HG03439 (cell line): ENCODE measurements at regions not wholly inside any gene's neighbourhood (a gene's known extent, or its start where the extent isn't known, plus 50 kb on each side); places are given as distances from the start of the nearest gene placed in this dataset.

Experiments
- ATAC-seq: cut with Tn5 transposase; IDR thresholded peaks from one replicate; pipeline ENCODE4 v1.9.1; 2021; ENCODE audit warnings: mild to moderate bottlenecking, moderate library complexity; ENCODE audit not compliant: unreplicated experiment

GRCh38 chr13:24006520-24007248 is 109.4 kb upstream of the C1QTNF9B start:
- ATAC-seq: no peak

- no peak for ATAC-seq
Observed at GRCh38 chr13:24007979-24008620, 110.8 kb upstream of the C1QTNF9B start.

GRCh38 chr13:24008679-24009078 is 111.4 kb upstream of the C1QTNF9B start:
- ATAC-seq: no peak

DNA sequence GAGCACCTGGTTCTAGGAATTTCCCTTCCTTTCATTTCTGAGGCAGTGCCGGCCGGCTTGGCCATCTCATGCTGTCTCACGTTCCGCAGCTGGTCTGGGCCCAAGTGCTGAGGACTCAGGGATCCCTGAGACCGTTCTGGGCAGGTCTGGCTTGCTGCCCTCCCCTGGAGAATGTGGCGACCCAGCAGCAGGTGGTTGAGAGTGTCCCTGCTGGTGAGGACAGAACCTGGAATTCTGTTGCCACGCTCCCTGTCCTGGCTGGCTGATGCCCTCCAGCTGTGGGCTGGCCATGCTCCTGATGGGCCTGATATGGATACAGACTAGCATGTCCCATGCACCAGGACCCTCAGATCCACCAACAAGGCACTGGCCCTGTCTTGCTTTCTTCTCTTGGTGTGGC is 114.0 kb upstream of the C1QTNF9B start:
- no peak for ATAC-seq

- ATAC-seq: no peak
Observed at GRCh38 chr13:24012648-24013047, 115.3 kb upstream of the C1QTNF9B start.

DNA sequence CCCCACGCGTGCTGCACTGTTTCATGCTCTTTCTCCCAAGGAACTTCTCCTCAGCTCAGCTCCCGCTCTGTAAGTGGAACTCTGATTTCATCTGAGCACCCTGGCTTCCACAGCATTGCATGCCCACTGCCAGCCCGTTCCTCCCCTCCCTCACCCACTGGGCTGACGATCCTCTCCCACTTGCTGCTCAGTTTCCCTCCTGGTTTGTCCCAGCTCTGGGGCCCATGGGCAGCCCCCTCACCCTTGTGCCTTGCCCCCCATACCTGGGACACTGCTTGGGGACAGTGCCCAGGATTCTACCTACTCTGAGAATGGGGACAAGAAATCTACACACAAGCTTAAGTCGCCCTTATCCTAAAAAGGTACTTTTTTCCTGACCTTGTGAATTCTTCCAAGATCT is 115.9 kb upstream of the C1QTNF9B start:
- ATAC-seq: no peak

GRCh38 chr13:24016046-24016445 is 118.7 kb upstream of the C1QTNF9B start:
- no peak for ATAC-seq

DNA sequence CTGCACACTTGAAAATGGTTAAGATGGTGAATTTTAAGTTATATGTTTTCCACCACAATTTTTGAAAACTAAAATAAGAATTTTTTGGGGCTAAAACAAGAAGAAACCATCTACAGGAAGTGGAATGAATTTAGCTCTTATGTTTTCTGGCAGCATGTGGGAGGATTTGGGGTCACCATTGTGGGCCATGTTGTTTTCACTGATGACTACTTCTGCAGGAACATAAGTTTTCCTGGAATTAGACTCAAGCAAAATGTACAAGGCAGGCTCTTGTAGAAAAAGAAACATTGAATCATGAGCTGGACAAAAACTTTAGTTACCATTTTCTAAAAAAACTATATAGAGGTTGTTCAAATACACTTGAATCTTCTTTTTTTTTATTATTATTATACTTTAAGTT is 125.3 kb upstream of the C1QTNF9B start:
- no peak for ATAC-seq

- ATAC-seq: no peak
Observed at GRCh38 chr13:24023073-24023472, 125.8 kb upstream of the C1QTNF9B start.

DNA sequence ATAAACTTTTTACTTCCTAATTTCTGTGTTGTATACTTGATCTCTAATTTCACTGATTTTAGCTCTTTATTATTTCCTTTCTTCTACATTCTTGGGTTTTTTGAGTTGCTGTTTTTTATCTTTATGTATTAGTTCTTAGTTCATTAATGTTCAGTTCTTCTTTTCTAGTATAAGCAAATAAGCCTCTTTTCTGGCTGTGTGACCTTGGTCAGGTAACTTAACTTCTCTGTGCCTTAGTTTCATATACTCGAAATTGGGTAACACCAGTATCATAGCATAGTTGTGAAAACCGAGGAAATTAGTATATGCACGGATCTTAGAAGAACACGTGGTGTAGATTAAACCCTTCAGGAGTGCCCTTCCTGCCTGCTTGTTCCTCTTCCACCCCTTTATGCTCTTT is 130.2 kb upstream of the C1QTNF9B start:
- no peak for ATAC-seq

DNA sequence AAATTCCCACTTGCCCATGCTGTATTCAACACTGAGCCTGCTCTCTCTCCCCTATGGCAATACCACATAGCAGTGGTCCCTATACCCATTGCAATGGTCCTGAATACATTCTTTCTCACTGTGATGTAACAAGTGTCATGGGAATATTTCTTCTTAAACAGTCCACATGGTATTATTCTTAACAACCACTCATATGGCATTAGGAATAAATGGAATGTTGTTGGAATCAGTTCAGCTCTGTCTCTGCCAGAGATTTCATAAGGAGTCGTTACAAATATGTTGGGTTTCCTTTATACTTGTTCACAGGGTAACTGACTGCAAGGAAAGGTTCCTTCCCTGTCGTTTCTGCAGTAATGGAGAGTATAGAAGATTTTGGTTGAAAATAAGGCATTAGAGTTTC is 128.3 kb upstream of the SPATA13 start:
- no peak for ATAC-seq

DNA sequence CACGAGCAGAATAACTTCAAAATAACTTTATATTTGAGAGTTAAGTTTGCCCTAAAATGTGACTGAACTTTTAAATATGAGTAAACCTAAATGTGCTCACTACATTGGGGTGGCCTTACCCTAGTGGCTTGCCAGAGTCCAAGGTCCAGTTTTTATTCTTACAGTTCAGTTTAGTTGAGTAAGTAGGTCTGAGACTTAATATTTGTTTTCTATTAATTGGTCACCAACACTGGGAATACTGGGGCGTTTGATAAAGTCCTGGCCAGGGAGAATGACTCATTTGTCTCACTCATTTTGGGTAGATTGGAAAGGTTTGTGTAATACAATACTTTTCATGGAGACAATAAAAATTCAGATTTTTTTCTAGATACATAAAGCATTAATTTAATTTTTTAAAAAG is 127.8 kb upstream of the SPATA13 start:
- ATAC-seq: no peak

- ATAC-seq: no peak
Observed at GRCh38 chr13:24033527-24034302, 126.8 kb upstream of the SPATA13 start.

DNA sequence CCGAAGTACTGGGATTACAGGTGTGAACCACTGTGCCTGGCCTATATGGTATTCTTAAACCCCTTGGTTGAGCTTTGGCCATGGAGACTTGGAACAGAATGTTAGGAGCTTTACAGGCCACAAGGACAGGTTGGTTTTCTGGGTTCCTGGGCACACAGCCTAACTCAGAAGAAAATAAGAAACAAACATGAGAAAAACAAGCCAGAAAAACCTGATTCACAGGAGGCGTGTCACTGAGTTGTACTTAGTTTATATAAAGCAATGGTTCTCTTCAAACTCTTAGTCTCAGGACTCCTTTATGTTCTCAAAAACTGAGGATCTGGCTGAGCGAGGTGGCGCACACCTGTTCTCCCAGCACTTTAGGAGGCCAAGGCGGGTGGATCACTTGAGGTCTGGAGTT is 125.1 kb upstream of the SPATA13 start:
- ATAC-seq: no peak

- no peak for ATAC-seq
Observed at GRCh38 chr13:24036115-24036514, 124.4 kb upstream of the SPATA13 start.

DNA sequence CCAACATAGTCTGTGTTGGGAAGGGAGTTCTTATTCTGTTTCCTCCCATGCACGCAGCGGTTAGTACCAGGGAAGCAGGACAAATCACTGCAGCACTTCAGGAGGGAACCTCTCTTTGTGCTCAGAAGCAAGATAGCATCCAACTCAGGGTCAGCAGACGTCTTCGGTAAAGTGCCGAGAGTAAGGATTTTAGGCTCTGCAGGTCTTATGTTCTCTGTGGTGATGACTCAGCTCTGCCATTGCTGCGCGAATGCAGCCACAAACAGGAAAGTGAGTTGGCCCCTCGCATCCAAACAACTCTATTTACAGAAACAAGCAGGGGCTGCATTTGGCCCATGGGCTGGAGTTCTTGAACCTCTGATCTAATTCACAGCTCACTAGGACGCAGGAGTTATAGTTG is 122.1 kb upstream of the SPATA13 start:
- ATAC-seq: no peak

GRCh38 chr13:24038841-24039330 is 121.6 kb upstream of the SPATA13 start:
- ATAC-seq: no peak

- no peak for ATAC-seq
Observed at GRCh38 chr13:24039621-24040475, 120.7 kb upstream of the SPATA13 start.

- no peak for ATAC-seq
Observed at GRCh38 chr13:24040835-24041234, 119.7 kb upstream of the SPATA13 start.

- ATAC-seq: no peak
Observed at GRCh38 chr13:24041651-24042225, 118.8 kb upstream of the SPATA13 start.
